Skeletal muscle satellite cell (primary cell): ENCODE measurements at regions not wholly inside any gene's neighbourhood (a gene's known extent, or its start where the extent isn't known, plus 50 kb on each side); places are given as distances from the start of the nearest gene placed in this dataset.

ENCODE experiments used
- H3K27me3 ChIP-seq: 2 replicates; pipeline ENCODE4 v1.7.0; 2013; ENCODE audit warnings: low read length; ENCODE audit not compliant: control insufficient read depth, insufficient read depth
- H3K36me3 ChIP-seq: 2 replicates; pipeline ENCODE4 v1.7.0; 2013; ENCODE audit warnings: mild to moderate bottlenecking, control low read depth, low read length; ENCODE audit not compliant: insufficient read depth
- H3K4me1 ChIP-seq: 2 replicates; pipeline ENCODE4 v1.7.0; 2013; ENCODE audit warnings: low read length; ENCODE audit not compliant: control insufficient read depth, insufficient read depth
- H3K4me2 ChIP-seq: 2 replicates; pipeline ENCODE4 v1.7.0; 2013; ENCODE audit warnings: mild to moderate bottlenecking, low read length
- H3K4me3 ChIP-seq: 2 replicates; pipeline ENCODE4 v1.7.0; 2013; ENCODE audit warnings: low read length
- H3K9ac ChIP-seq: 2 replicates; pipeline ENCODE4 v1.7.0; 2013; ENCODE audit warnings: mild to moderate bottlenecking, low read depth, low read length, moderate library complexity
- H3K9me3 ChIP-seq: replicated peaks from 2 replicates; pipeline ENCODE4 v1.7.0; 2013; ENCODE audit warnings: mild to moderate bottlenecking, control low read depth, low read length

GRCh38 chr1:96358057-96358456, 363.5 kb upstream of the PTBP2 start:
- peaks cover 29% of the 10 kb centered on the region for H3K4me1 ChIP-seq
- H3K4me3 ChIP-seq = no peak overlapping the region
- H3K9me3 ChIP-seq = no peaks in the 10 kb centered on the region
- no peak overlapping the region for H3K4me2 ChIP-seq
- H3K9ac ChIP-seq = no peak overlapping the region
- no peaks in the 10 kb centered on the region for H3K36me3 ChIP-seq
- no peaks in the 10 kb centered on the region for H3K27me3 ChIP-seq

GRCh38 chr1:96360036-96360795, 361.4 kb upstream of the PTBP2 start:
- Histone ChIP-seq H3K27me3 (no peaks in the 10 kb centered on the region), H3K9me3 (no peaks in the 10 kb centered on the region), H3K4me1 (peaks cover 51% of the 10 kb centered on the region), H3K9ac (no peak overlapping the region), H3K4me2 (no peak overlapping the region), H3K36me3 (no peaks in the 10 kb centered on the region), H3K4me3 (no peak overlapping the region)

DNA sequence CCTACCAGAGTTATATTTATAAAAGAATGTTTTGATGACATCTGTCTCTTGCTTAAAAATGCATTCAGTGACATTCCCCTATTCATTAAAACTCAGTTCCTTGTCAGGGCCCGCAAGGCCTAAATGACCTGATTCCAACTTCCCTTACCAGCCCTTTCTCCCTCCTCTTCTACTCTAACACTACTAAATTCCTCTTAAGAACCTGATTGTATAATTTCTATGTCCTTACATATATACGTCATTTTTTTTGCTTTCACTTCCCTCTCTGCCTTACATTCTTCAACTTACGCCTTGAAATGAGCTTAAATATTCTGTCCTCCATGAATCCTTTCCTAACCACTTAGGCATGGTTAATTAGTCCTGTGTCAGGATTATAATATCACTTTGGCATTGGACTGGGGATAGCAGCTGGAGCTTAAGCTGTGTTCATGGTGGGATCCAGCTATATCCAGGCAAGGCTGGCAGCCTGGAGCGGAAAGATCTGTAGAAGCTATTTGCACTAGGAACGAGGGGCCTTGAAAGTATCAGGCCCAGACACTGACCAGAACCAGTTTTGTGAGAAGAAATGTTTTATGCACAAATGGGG, 360.2 kb upstream of the PTBP2 start:
- no peaks in the 10 kb centered on the region for H3K36me3 ChIP-seq
- H3K9me3 ChIP-seq = no peaks in the 10 kb centered on the region
- H3K4me2 ChIP-seq = no peak overlapping the region
- H3K4me1 ChIP-seq = peaks cover 61% of the 10 kb centered on the region
- no peaks in the 10 kb centered on the region for H3K27me3 ChIP-seq
- no peak overlapping the region for H3K9ac ChIP-seq
- no peak overlapping the region for H3K4me3 ChIP-seq

- Histone ChIP-seq H3K4me2 (peak overlapping the region; percentile 39), H3K36me3 (no peaks in the 10 kb centered on the region), H3K27me3 (no peaks in the 10 kb centered on the region), H3K9ac (no peak overlapping the region), H3K9me3 (no peaks in the 10 kb centered on the region), H3K4me1 (peaks cover 64% of the 10 kb centered on the region), H3K4me3 (no peak overlapping the region)
Observed at GRCh38 chr1:96361961-96362360, 359.6 kb upstream of the PTBP2 start.

DNA sequence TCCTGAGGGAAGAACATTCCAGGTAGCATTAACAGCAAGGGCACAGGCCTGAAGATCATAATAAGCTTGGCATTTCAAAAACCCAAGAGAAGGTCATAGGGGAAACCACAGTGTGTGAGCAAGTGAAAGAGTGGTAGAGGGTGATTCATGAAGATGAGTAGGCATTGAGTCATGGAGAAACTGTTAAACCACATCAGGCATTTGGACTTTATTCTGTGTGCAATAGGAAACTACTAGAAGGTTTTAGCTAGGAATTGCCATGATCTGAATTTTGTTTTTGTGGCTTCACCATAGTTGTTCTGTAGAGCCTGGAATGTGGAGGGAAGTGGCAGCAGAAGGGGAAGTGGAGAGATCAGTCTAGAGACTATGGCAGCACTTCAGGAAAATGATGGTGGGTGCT, 359.0 kb upstream of the PTBP2 start:
- Histone ChIP-seq H3K4me3 (no peak overlapping the region), H3K27me3 (no peaks in the 10 kb centered on the region), H3K36me3 (no peaks in the 10 kb centered on the region), H3K9me3 (no peaks in the 10 kb centered on the region), H3K4me2 (peak overlapping the region; percentile 39), H3K9ac (no peak overlapping the region), H3K4me1 (peaks cover 58% of the 10 kb centered on the region)

GRCh38 chr1:96363826-96364225, 357.8 kb upstream of the PTBP2 start:
- H3K4me2 ChIP-seq = no peak overlapping the region
- H3K4me3 ChIP-seq = no peak overlapping the region
- H3K4me1 ChIP-seq = peaks cover 58% of the 10 kb centered on the region
- no peaks in the 10 kb centered on the region for H3K9me3 ChIP-seq
- no peak overlapping the region for H3K9ac ChIP-seq
- H3K36me3 ChIP-seq = no peaks in the 10 kb centered on the region
- H3K27me3 ChIP-seq = no peaks in the 10 kb centered on the region

GRCh38 chr1:96364576-96364975, 357.0 kb upstream of the PTBP2 start:
- no peaks in the 10 kb centered on the region for H3K9me3 ChIP-seq
- H3K9ac ChIP-seq = no peak overlapping the region
- no peaks in the 10 kb centered on the region for H3K27me3 ChIP-seq
- H3K4me3 ChIP-seq = peak overlapping the region; percentile 5
- peak overlapping the region; percentile 31 for H3K4me2 ChIP-seq
- H3K4me1 ChIP-seq = peaks cover 58% of the 10 kb centered on the region
- no peaks in the 10 kb centered on the region for H3K36me3 ChIP-seq

DNA sequence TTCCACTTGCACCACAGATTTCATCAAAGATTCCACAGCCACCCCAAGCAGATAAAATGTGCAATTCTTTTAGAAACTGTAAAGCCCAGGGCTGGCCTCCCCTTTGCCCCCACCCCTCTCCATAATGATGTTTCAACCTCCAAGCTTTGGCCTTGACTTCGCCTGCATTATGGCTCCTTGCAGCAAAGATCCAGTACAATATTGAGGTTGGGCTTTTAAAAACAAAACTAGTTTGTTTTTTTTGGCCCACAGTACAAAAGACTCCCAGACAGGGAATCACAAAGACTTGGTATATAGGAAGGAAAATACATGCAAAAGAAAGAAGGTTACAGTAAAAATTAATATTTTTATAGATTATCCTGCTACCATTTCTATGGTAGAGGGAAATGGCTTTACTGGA, 356.5 kb upstream of the PTBP2 start:
- Histone ChIP-seq H3K4me1 (peaks cover 57% of the 10 kb centered on the region), H3K27me3 (no peaks in the 10 kb centered on the region), H3K9me3 (no peaks in the 10 kb centered on the region), H3K4me2 (peak overlapping the region; percentile 31), H3K9ac (no peak overlapping the region), H3K4me3 (peak overlapping the region; percentile 5), H3K36me3 (no peaks in the 10 kb centered on the region)

DNA sequence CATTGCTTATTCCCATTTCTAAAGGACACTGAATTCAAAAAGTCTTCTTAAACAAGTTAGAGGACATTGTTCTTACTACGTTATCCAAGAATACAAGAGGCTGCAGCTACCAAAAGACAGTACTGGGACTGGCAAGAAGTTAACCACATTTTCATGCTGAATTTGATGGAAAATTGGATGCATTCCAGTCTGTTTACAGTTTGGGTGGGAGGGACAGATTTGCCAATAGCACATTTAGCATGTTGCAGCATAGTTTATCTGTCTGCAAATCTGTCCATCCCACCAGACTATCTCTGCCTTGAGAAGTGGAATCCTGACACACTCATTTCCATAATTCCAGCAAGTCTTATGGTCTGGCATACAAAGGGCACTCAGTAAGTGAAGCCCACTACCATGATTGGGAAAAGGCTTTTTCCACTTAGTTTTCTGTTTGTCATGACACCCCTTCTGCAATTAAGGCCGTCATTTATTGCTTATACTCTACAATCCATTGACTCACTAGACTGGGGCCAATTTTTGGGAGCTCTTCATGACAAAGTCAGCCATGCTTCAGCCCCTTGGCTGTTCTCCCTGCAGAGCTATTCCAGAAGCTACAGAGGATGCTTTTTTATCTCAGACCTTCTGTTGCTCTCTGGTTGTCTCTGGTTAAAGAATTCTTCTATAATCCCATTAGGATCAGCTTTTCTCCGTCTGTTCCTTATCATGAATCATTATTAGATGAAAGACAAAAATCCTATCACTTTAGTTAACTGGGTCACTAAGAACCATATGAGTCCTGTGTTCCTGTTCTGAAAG, 355.8 kb upstream of the PTBP2 start:
- Histone ChIP-seq H3K4me1 (peaks cover 57% of the 10 kb centered on the region), H3K4me3 (no peak overlapping the region), H3K9ac (no peak overlapping the region), H3K9me3 (no peaks in the 10 kb centered on the region), H3K36me3 (no peaks in the 10 kb centered on the region), H3K27me3 (no peaks in the 10 kb centered on the region), H3K4me2 (no peak overlapping the region)

DNA sequence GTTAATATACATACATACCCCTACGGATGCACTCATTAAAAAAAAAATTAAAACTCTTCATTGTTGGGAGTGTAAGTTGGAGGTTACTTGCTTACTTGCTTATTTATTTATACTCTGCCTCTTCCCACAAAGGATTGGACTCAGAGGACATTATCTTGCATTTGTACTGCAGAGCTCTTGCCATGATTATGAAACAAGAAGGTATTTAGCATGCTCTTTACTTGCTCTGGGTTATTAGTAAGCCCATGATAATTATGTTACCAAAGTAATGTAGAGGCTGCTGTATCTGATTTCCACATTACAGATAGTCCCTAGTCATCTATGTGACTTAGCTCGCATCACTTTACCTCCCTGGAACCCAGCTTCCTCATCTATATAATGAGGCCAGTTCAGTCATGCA, 355.1 kb upstream of the PTBP2 start:
- Histone ChIP-seq H3K4me3 (no peak overlapping the region), H3K9ac (no peak overlapping the region), H3K27me3 (no peaks in the 10 kb centered on the region), H3K4me1 (peaks cover 61% of the 10 kb centered on the region), H3K4me2 (no peak overlapping the region), H3K9me3 (no peaks in the 10 kb centered on the region), H3K36me3 (no peaks in the 10 kb centered on the region)

DNA sequence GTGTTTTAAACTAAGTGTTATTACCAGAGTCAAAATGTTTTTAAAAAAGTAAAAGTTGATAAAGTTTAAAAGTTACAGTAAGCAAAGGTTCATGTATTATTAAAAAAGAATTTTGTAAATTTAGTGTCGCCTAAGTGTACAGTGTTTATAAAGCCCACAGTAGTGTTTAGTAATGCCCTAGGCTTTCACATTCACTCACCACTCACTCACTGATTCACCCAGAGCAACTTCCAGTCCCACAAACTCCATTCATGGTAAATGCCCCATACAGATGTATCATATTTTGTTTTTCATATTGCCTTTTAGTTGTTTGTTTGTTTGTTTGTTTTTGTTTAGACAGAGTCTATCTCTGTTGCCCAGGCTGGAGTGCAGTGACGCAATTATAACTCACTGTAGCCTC, 353.8 kb upstream of the PTBP2 start:
- no peaks in the 10 kb centered on the region for H3K36me3 ChIP-seq
- H3K4me2 ChIP-seq = no peak overlapping the region
- no peaks in the 10 kb centered on the region for H3K9me3 ChIP-seq
- no peaks in the 10 kb centered on the region for H3K27me3 ChIP-seq
- H3K4me3 ChIP-seq = no peak overlapping the region
- no peak overlapping the region for H3K9ac ChIP-seq
- peaks cover 51% of the 10 kb centered on the region for H3K4me1 ChIP-seq
